Gastroesophageal sphincter (tissue), 4 donors: ENCODE measurements at regions not wholly inside any gene's neighbourhood (a gene's known extent, or its start where the extent isn't known, plus 50 kb on each side); places are given as distances from the start of the nearest gene placed in this dataset.

Experiments
- ATAC-seq: fragments of 150-250 bp; one replicate; pipeline ENCODE4 v1.9.1; 2016; ENCODE audit warnings: mild to moderate bottlenecking, moderate library complexity
- H3K27ac ChIP-seq, 4 donors: fragments of 200-600 bp; sonication (generic) in 3 of 4; 1 replicate in 3 of 4; 2 replicates in 1 of 4; pipeline ENCODE4 v1.5.1; 2016 to 2019
- H3K27me3 ChIP-seq: fragments of 200-600 bp; sonication (generic); one replicate; pipeline ENCODE4 v1.5.1; 2019
- H3K36me3 ChIP-seq, 2 donors: fragments of 200-600 bp; sonication (generic); one replicate each; pipeline ENCODE4 v1.5.1; 2019; ENCODE audit warnings: control low read depth in 1 of 2
- H3K4me1 ChIP-seq, 3 donors: fragments of 200-600 bp; sonication (generic); 1 replicate in 2 of 3; 2 replicates in 1 of 3; pipeline ENCODE4 v1.5.1; 2016 to 2019; ENCODE audit warnings: control low read depth in 2 of 3
- H3K4me3 ChIP-seq, 2 donors: fragments of 200-600 bp; sonication (generic); one replicate each; pipeline ENCODE4 v1.5.1; 2019; ENCODE audit warnings: mild to moderate bottlenecking in 1 of 2, moderate library complexity in 1 of 2
- H3K9me3 ChIP-seq, 3 donors: fragments of 200-600 bp; sonication (generic); one replicate each; pipeline ENCODE4 v1.5.1; 2017 to 2019; ENCODE audit warnings: control low read depth in 2 of 3
- EP300 ChIP-seq: sonication (generic); formaldehyde crosslinking; IDR thresholded peaks from one replicate; pipeline ENCODE4 v1.6.1; 2017; ENCODE audit warnings: antibody characterized with exemption, mild to moderate bottlenecking
- POLR2A ChIP-seq, 2 donors: fragments of 450-650 bp; IDR thresholded peaks; one replicate each; pipeline ENCODE4 v1.6.1; 2017; ENCODE audit warnings: antibody characterized with exemption in 2 of 2, mild to moderate bottlenecking in 2 of 2, moderate library complexity in 1 of 2
- POLR2AphosphoS5 ChIP-seq: sonication (generic); formaldehyde crosslinking; IDR thresholded peaks from one replicate; pipeline ENCODE4 v1.6.1; 2017; ENCODE audit warnings: antibody characterized with exemption
- WGBS, 2 donors: methylation state at CpG; one replicate each; pipeline ENCODE4 v1.1.5; 2018; ENCODE audit warnings: low coverage in 1 of 2; 5-methylcytosine and 5-hydroxymethylcytosine counted together
- TF ChIP-seq, protein P1 (sequence below), 4 experiments: fragments of 200-600 bp in 2 of 4; fragments of 450-650 bp in 2 of 4; sonication (generic) in 1 of 4; IDR thresholded peaks; one replicate each; pipeline ENCODE4 v1.5.1; 2017 to 2019; ENCODE audit warnings: antibody characterized with exemption in 4 of 4, mild to moderate bottlenecking in 2 of 4, moderate library complexity in 2 of 4

DNA sequence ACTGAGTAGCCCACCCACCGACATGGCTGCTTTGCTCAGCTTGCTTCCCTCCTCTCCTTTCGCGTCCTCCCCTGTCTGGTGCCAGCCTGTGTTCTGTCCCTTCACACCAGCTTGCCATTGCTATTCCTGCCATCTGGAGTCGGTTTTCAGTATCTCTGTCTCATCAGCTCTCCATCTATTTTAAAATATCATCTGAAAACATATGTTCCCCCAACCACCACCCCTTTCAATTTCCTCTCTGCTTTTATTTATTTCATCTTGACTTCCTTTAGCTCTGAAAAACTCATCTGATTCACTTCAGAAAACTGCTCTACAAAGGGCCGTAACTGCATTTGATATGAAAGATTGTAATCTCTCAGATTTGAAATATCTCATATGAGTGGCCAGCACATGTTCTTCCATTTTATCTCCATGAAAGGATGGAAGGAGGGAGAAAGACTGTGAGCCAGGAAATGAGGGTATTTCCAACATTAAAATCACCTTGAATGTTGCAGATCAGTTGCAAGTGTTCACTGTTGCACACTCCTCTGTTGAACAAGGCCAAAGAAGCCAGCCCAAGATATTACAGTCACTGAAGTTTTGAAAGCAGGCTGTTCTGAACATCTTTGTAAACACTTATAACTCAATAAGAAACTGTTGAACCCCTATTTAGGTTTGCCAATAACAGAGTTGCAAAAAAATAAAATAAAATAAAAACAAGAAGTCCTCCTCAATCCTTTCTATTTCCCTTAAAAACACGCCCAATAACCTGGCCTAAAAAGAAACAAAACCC is 202.4 kb upstream of the NEBL start:
- H3K4me3 ChIP-seq, result no peak overlapping the region
- no peak overlapping the region for H3K27ac ChIP-seq
- H3K27me3 ChIP-seq, result no peaks in the 10 kb centered on the region
- 64 to 71% methylated on average over 5 to 6 of the region's 6 CpGs for WGBS, 2 donors
- TF ChIP-seq EP300, result no peak
- no peak for TF ChIP-seq POLR2A (IDR thresholded peaks at IDR 0.05)
- TF ChIP-seq POLR2AphosphoS5, result no peak
- TF ChIP-seq, protein P1, sequence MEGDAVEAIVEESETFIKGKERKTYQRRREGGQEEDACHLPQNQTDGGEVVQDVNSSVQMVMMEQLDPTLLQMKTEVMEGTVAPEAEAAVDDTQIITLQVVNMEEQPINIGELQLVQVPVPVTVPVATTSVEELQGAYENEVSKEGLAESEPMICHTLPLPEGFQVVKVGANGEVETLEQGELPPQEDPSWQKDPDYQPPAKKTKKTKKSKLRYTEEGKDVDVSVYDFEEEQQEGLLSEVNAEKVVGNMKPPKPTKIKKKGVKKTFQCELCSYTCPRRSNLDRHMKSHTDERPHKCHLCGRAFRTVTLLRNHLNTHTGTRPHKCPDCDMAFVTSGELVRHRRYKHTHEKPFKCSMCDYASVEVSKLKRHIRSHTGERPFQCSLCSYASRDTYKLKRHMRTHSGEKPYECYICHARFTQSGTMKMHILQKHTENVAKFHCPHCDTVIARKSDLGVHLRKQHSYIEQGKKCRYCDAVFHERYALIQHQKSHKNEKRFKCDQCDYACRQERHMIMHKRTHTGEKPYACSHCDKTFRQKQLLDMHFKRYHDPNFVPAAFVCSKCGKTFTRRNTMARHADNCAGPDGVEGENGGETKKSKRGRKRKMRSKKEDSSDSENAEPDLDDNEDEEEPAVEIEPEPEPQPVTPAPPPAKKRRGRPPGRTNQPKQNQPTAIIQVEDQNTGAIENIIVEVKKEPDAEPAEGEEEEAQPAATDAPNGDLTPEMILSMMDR (IDR thresholded peaks at IDR 0.05), result no peak
- no peaks in the 10 kb centered on the region for H3K36me3 ChIP-seq
- H3K4me1 ChIP-seq, result no peaks in the 10 kb centered on the region
- no peaks in the 10 kb centered on the region for H3K9me3 ChIP-seq
- ATAC-seq, result no peak

DNA sequence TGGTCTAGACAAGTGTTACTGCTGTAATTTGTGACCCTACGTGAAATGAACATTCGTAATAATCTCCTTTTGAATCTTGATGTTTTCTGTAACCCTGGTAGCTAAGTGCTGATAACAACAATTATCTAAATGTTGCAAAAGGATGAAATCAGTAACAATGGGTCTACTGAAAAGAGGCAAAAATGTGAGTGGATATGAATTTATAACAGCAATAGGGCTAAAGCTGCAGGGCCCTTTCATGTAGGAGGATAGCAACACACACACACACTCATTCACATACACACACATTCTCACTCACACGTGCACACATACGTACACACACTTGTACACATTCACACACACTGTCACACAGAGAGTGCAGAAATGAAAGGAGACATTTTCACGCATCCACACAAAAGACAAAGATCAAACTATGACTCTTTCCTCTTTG is 200.8 kb upstream of the NEBL start:
- Histone ChIP-seq H3K4me3 (no peak overlapping the region), H3K36me3 (no peaks in the 10 kb centered on the region)

DNA sequence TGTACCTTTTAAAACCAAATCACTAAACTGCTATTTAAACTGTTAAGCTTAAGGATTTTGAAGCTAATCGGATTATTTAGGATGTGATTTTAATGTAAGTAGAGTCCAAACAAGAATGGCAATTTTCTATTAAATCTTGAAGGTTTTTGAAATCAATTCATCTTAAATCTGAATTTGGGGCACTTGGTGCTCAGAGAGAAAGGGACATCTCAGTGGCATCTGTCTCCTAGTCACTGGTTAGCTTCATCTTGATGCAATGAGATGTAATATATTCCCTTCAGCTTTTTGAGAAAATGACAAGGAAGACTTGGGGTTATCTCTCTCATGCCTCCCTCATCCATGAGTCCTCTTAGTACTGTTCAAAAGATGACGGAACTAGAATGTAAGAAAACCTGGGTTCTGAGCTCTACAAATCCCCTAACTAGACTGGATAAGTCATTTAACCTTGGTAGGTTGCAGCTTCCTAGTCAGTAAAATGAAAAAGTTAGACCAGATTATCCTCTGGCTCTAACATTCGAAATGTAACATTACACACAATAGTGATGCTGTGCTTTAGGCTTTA is 198.5 kb upstream of the NEBL start:
- ATAC-seq, result no peak
- no peak overlapping the region for H3K27ac ChIP-seq
- no peaks in the 10 kb centered on the region for H3K36me3 ChIP-seq
- H3K4me3 ChIP-seq, result no peak overlapping the region
- no peaks in the 10 kb centered on the region for H3K4me1 ChIP-seq
- WGBS, 2 donors, result 93 to 95% methylated on average over 2 to 3 of the region's 3 CpGs
- TF ChIP-seq EP300, result no peak
- TF ChIP-seq, protein P1 (IDR thresholded peaks at IDR 0.05), result no peak
- no peak for TF ChIP-seq POLR2A (IDR thresholded peaks at IDR 0.05)
- TF ChIP-seq POLR2AphosphoS5, result no peak
- H3K27me3 ChIP-seq, result no peaks in the 10 kb centered on the region
- no peaks in the 10 kb centered on the region for H3K9me3 ChIP-seq

More for the DNA sequence above, 200.8 kb upstream of the NEBL start:
- Histone ChIP-seq H3K4me1 (no peaks in the 10 kb centered on the region), H3K9me3 (no peaks in the 10 kb centered on the region), H3K27ac (no peak overlapping the region), H3K27me3 (no peaks in the 10 kb centered on the region)
- 94% methylated on average over 5 of the region's 5 CpGs for WGBS, 2 donors
- no peak for ATAC-seq
- TF ChIP-seq EP300, result no peak
- TF ChIP-seq POLR2A (IDR thresholded peaks at IDR 0.05), result no peak
- TF ChIP-seq, protein P1 (IDR thresholded peaks at IDR 0.05), result no peak
- no peak for TF ChIP-seq POLR2AphosphoS5

DNA sequence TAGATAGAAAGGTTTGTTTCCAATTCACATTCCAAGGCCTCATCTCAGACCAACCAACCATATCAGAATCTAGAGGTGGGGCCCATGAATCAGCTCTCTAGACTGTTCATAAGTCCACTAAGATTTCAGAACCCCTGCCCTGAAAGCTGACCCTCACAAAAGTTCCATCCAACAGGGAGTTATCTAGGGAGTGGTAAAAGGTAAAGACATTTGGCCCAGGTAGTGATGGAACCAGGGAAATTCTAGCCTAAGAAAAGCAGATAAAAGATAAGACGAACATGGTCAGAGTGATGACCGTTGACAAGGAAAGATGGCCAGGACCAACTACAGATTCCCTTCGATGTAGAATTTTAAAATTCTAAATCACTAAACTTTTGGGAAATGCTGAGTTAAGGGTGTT is 198.0 kb upstream of the NEBL start:
- Histone ChIP-seq H3K27ac (no peak overlapping the region), H3K27me3 (no peaks in the 10 kb centered on the region), H3K4me1 (no peaks in the 10 kb centered on the region), H3K9me3 (no peaks in the 10 kb centered on the region), H3K36me3 (no peaks in the 10 kb centered on the region), H3K4me3 (no peak overlapping the region)
- no peak for ATAC-seq
- WGBS, 2 donors, result 93% methylated on average over 2 to 3 of the region's 3 CpGs
- TF ChIP-seq POLR2AphosphoS5, result no peak
- TF ChIP-seq EP300, result no peak
- TF ChIP-seq, protein P1 (IDR thresholded peaks at IDR 0.05), result no peak
- no peak for TF ChIP-seq POLR2A (IDR thresholded peaks at IDR 0.05)
